Mesothelial cell of epicardium (in vitro differentiated cells): ENCODE measurements at regions not wholly inside any gene's neighbourhood (a gene's known extent, or its start where the extent isn't known, plus 50 kb on each side); places are given as distances from the start of the nearest gene placed in this dataset.

Source experiments
- DNase-seq, 2 experiments: peaks; one replicate each; pipeline ENCODE4 v3.0.0; 2021; ENCODE audit warnings: low spot score in 2 of 2; ENCODE audit not compliant: unreplicated experiment in 2 of 2
- H3K27ac Mint-ChIP-seq: 2 replicates; pipeline ENCODE4 v1.8.0; 2021; ENCODE audit warnings: mixed read lengths
- H3K27me3 Mint-ChIP-seq: 2 replicates; pipeline ENCODE4 v1.8.0; 2021; ENCODE audit warnings: low read depth, mixed read lengths
- H3K36me3 Mint-ChIP-seq: 2 replicates; pipeline ENCODE4 v1.8.0; 2021; ENCODE audit warnings: mixed read lengths
- H3K4me1 Mint-ChIP-seq: 2 replicates; pipeline ENCODE4 v1.8.0; 2021; ENCODE audit warnings: mixed read lengths
- H3K4me3 Mint-ChIP-seq: 2 replicates; pipeline ENCODE4 v1.8.0; 2021; ENCODE audit warnings: mild to moderate bottlenecking, moderate library complexity, mixed read lengths
- H3K9me3 Mint-ChIP-seq: 2 replicates; pipeline ENCODE4 v1.8.0; 2021; ENCODE audit warnings: mixed read lengths
- CTCF ChIP-seq: fragments of 200-600 bp; sonication (generic); IDR thresholded peaks from one replicate; pipeline ENCODE4 v1.5.0; 2021; ENCODE audit warnings: antibody characterized with exemption; ENCODE audit not compliant: unreplicated experiment

GRCh38 chr18:78882585-78882984 is 97.0 kb upstream of the SALL3 start:
- TF ChIP-seq CTCF: no peak
- Mint-ChIP-seq H3K27me3 (peaks cover 7% of the 10 kb centered on the region), H3K36me3 (peaks cover 2% of the 10 kb centered on the region), H3K9me3 (peaks cover 33% of the 10 kb centered on the region), H3K4me1 (no peaks in the 10 kb centered on the region), H3K4me3 (no peak overlapping the region), H3K27ac (no peak overlapping the region)
- DNase-seq: no peak

- Mint-ChIP-seq H3K27me3 (peaks cover 4% of the 10 kb centered on the region), H3K9me3 (peaks cover 40% of the 10 kb centered on the region), H3K27ac (no peak overlapping the region), H3K4me3 (no peak overlapping the region), H3K4me1 (no peaks in the 10 kb centered on the region), H3K36me3 (peaks cover 2% of the 10 kb centered on the region)
- DNase-seq: no peak
- no peak for TF ChIP-seq CTCF
Measured at GRCh38 chr18:78883501-78883900, 96.1 kb upstream of the SALL3 start.

- Mint-ChIP-seq H3K4me3 (no peak overlapping the region), H3K9me3 (peaks cover 50% of the 10 kb centered on the region), H3K4me1 (no peaks in the 10 kb centered on the region), H3K27me3 (no peaks in the 10 kb centered on the region), H3K27ac (no peak overlapping the region), H3K36me3 (peaks cover 2% of the 10 kb centered on the region)
- no peak for DNase-seq
- TF ChIP-seq CTCF: no peak
Measured at GRCh38 chr18:78884502-78884901, 95.1 kb upstream of the SALL3 start.

- Mint-ChIP-seq H3K9me3 (peaks cover 63% of the 10 kb centered on the region), H3K27ac (no peak overlapping the region), H3K4me3 (no peak overlapping the region), H3K36me3 (peaks cover 2% of the 10 kb centered on the region), H3K4me1 (no peaks in the 10 kb centered on the region), H3K27me3 (no peaks in the 10 kb centered on the region)
- no peak for TF ChIP-seq CTCF
- DNase-seq: no peak
Measured at GRCh38 chr18:78889250-78889649, 90.4 kb upstream of the SALL3 start.

- no peaks in the 10 kb centered on the region for H3K4me1 Mint-ChIP-seq
- H3K4me3 Mint-ChIP-seq: no peak overlapping the region
- H3K36me3 Mint-ChIP-seq: peaks cover 2% of the 10 kb centered on the region
- peaks cover 53% of the 10 kb centered on the region for H3K9me3 Mint-ChIP-seq
- TF ChIP-seq CTCF: no peak
- peaks cover 2% of the 10 kb centered on the region for H3K27me3 Mint-ChIP-seq
- no peak overlapping the region for H3K27ac Mint-ChIP-seq
- no peak for DNase-seq
Measured at GRCh38 chr18:78890388-78890787, 89.2 kb upstream of the SALL3 start.

- DNase-seq: no peak
- H3K9me3 Mint-ChIP-seq: peaks cover 44% of the 10 kb centered on the region
Measured at GRCh38 chr18:78891185-78891762, 88.3 kb upstream of the SALL3 start.

More at GRCh38 chr18:78891185-78891762, 88.3 kb upstream of the SALL3 start:
- TF ChIP-seq CTCF: no peak
- Mint-ChIP-seq H3K4me3 (no peak overlapping the region), H3K36me3 (peaks cover 2% of the 10 kb centered on the region), H3K27me3 (peaks cover 7% of the 10 kb centered on the region), H3K27ac (no peak overlapping the region), H3K4me1 (no peaks in the 10 kb centered on the region)
